MM.1S (cell line): ENCODE measurements at regions not wholly inside any gene's neighbourhood (a gene's known extent, or its start where the extent isn't known, plus 50 kb on each side); places are given as distances from the start of the nearest gene placed in this dataset.

Experiments
- DNase-seq: peaks from one replicate; pipeline ENCODE4 v3.0.0-alpha.2; 2015
- H2AFZ ChIP-seq: fragments of 300-600 bp; sonication (generic); 2 replicates; pipeline ENCODE4 v1.6.0; 2016; ENCODE audit warnings: antibody characterized with exemption, low read length
- H3F3A ChIP-seq: fragments of 300-600 bp; sonication (generic); 2 replicates; pipeline ENCODE4 v1.6.1; 2016; ENCODE audit warnings: mild to moderate bottlenecking, antibody characterized with exemption, low read length, moderate library complexity, mixed read lengths; ENCODE audit not compliant: insufficient read depth
- H3K27ac ChIP-seq: fragments of 300-600 bp; sonication (generic); 2 replicates; pipeline ENCODE4 v1.5.1; 2016; ENCODE audit warnings: mild to moderate bottlenecking, low read length
- H3K27me3 ChIP-seq: fragments of 300-600 bp; sonication (generic); replicated peaks from 2 replicates; pipeline ENCODE4 v1.6.0; 2016; ENCODE audit warnings: low read length; ENCODE audit not compliant: insufficient read depth
- H3K36me3 ChIP-seq: fragments of 300-600 bp; sonication (generic); replicated peaks from 2 replicates; pipeline ENCODE4 v1.6.1; 2016; ENCODE audit warnings: mild to moderate bottlenecking, low read length, mixed read lengths; ENCODE audit not compliant: insufficient read depth
- H3K4me1 ChIP-seq: fragments of 300-600 bp; sonication (generic); 2 replicates; pipeline ENCODE4 v1.6.1; 2016; ENCODE audit warnings: low read length, mixed read lengths
- H3K4me2 ChIP-seq: fragments of 300-600 bp; sonication (generic); 2 replicates; pipeline ENCODE4 v1.6.0; 2016; ENCODE audit warnings: low read depth, low read length
- H3K4me3 ChIP-seq: fragments of 300-600 bp; sonication (generic); 2 replicates; pipeline ENCODE4 v1.5.1; 2016; ENCODE audit warnings: low read length, mixed read lengths
- H3K79me2 ChIP-seq: fragments of 300-600 bp; sonication (generic); 2 replicates; pipeline ENCODE4 v1.6.1; 2016; ENCODE audit warnings: mixed run types, low read length, mixed read lengths
- H3K9ac ChIP-seq: fragments of 300-600 bp; sonication (generic); 2 replicates; pipeline ENCODE4 v1.6.1; 2016; ENCODE audit warnings: low read length, mixed read lengths
- H3K9me2 ChIP-seq: fragments of 300-600 bp; sonication (generic); replicated peaks from 2 replicates; pipeline ENCODE4 v1.6.1; 2016; ENCODE audit warnings: mild to moderate bottlenecking, low read length, mixed read lengths; ENCODE audit not compliant: insufficient read depth
- H3K9me3 ChIP-seq: fragments of 300-600 bp; sonication (generic); replicated peaks from 2 replicates; pipeline ENCODE4 v1.6.1; 2016; ENCODE audit warnings: mild to moderate bottlenecking, low read length, mixed read lengths; ENCODE audit not compliant: insufficient read depth
- H4K20me1 ChIP-seq: fragments of 300-600 bp; sonication (generic); 2 replicates; pipeline ENCODE4 v1.6.1; 2016; ENCODE audit warnings: mild to moderate bottlenecking, low read length, moderate library complexity, mixed read lengths; ENCODE audit not compliant: insufficient read depth
- EZH2 ChIP-seq: fragments of 300-600 bp; sonication (generic); optimal IDR thresholded peaks from 2 replicates; pipeline ENCODE3; 2017; ENCODE audit warnings: low read depth, mild to moderate bottlenecking, antibody characterized with exemption, low read length, mixed read lengths
- EZH2phosphoT487 ChIP-seq: fragments of 300-600 bp; sonication (generic); IDR thresholded peaks from 2 replicates; pipeline ENCODE4 v1.6.1; 2018; ENCODE audit warnings: antibody characterized with exemption, low read length
- TF ChIP-seq, protein P1 (sequence below): fragments of 300-600 bp; sonication (generic); IDR thresholded peaks from 2 replicates; pipeline ENCODE4 v1.5.1; 2016; ENCODE audit warnings: antibody characterized with exemption, low read length, mixed read lengths

DNA sequence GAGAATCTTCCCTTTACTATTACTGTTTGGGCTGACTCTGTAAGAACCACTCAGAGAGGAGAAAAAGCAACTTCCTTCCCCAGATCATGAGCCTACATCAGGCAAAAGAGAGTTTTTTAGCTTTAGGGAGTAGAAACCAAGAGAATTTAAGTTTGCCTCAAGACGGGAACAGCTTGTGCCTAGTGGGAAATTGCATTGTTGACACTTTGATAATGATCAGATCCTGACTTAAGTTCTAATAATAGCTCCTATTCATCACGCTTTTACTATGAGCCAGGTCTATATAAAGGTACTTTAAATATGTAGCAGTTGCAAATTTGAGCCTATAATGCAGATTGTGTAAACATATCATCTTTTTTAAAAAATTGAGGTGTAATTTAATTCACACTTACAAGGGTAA, 298.2 kb downstream of the MAN2A1 start:
- Histone ChIP-seq H3K27me3 (no peaks in the 10 kb centered on the region), H3K79me2 (no peaks in the 10 kb centered on the region), H3K4me3 (no peak overlapping the region), H3F3A (no peaks in the 10 kb centered on the region), H3K36me3 (no peaks in the 10 kb centered on the region), H3K4me1 (no peaks in the 10 kb centered on the region), H3K9ac (no peak overlapping the region), H3K9me2 (no peaks in the 10 kb centered on the region), H3K4me2 (no peak overlapping the region), H4K20me1 (no peaks in the 10 kb centered on the region), H3K27ac (no peak overlapping the region), H2AFZ (no peak overlapping the region), H3K9me3 (no peaks in the 10 kb centered on the region)
- TF ChIP-seq EZH2 (no peak), EZH2phosphoT487 (no peak)
- TF ChIP-seq, protein P1, sequence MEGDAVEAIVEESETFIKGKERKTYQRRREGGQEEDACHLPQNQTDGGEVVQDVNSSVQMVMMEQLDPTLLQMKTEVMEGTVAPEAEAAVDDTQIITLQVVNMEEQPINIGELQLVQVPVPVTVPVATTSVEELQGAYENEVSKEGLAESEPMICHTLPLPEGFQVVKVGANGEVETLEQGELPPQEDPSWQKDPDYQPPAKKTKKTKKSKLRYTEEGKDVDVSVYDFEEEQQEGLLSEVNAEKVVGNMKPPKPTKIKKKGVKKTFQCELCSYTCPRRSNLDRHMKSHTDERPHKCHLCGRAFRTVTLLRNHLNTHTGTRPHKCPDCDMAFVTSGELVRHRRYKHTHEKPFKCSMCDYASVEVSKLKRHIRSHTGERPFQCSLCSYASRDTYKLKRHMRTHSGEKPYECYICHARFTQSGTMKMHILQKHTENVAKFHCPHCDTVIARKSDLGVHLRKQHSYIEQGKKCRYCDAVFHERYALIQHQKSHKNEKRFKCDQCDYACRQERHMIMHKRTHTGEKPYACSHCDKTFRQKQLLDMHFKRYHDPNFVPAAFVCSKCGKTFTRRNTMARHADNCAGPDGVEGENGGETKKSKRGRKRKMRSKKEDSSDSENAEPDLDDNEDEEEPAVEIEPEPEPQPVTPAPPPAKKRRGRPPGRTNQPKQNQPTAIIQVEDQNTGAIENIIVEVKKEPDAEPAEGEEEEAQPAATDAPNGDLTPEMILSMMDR: no peak
- DNase-seq: no peak

DNA sequence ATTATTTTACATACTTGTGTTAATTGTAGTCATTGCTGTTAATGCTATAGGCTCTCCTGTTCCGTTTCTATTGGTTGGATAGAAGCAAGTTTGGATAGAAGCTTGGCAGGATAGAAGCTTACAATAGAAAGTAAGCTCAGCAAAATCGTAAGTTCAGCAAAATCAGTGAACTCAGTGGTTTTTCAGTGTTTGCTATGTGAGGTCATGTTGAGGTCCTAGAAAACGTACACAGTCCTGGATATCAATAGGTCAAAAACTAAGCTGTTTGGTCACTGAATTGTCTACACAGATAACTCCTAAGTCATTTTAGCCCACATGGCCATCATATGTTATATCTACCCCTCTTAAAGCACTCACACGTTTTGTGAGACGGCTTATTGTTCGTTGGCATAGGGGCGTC, 299.4 kb downstream of the MAN2A1 start:
- no peaks in the 10 kb centered on the region for H3K4me1 ChIP-seq
- H3F3A ChIP-seq: no peaks in the 10 kb centered on the region
- no peaks in the 10 kb centered on the region for H3K9me3 ChIP-seq
- H3K9ac ChIP-seq: no peak overlapping the region
- H3K79me2 ChIP-seq: no peaks in the 10 kb centered on the region
- no peaks in the 10 kb centered on the region for H3K9me2 ChIP-seq
- no peaks in the 10 kb centered on the region for H3K27me3 ChIP-seq
- DNase-seq: no peak
- H3K4me2 ChIP-seq: no peak overlapping the region
- H3K36me3 ChIP-seq: no peaks in the 10 kb centered on the region
- TF ChIP-seq, protein P1: no peak
- no peak for TF ChIP-seq EZH2phosphoT487
- no peak for TF ChIP-seq EZH2
- H2AFZ ChIP-seq: no peak overlapping the region
- no peak overlapping the region for H3K4me3 ChIP-seq
- no peaks in the 10 kb centered on the region for H4K20me1 ChIP-seq
- H3K27ac ChIP-seq: no peak overlapping the region

DNA sequence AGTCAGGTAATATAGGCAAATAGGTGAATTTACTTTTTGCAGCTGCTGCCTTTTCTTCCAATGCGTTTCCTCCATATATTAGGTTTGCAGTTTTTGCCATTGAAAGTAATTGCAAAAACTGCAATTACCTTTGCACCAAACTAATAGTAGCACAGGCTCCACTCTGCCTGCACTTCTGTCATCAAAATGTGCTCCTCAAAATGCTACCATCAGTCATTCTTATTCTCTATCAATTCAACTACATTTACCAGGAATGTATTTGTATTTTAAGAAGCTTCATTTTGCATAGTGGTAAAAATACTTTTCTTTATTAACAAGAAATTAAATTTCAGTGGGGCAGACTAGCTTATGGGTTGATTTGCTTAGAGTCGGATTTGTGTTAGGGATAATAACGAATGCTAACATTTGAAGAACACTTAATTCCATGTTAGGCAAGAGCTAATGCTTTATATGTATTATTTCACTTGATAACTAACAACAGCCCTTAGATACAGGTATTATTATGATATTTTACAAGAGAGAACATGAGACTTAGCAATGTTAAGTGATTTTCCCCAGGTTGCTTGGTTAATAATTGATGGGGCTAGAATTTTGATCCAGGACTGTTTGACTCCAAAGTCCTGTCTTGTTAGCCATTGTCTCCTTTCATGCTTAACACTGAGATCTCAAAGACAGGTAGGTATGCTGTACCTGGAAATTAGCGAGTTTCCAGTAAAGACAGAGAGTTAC, 300.4 kb downstream of the MAN2A1 start:
- DNase-seq: no peak
- H4K20me1 ChIP-seq: no peaks in the 10 kb centered on the region
- H3K4me3 ChIP-seq: no peak overlapping the region
- no peak overlapping the region for H3K9ac ChIP-seq
- TF ChIP-seq EZH2 (no peak), EZH2phosphoT487 (no peak)
- TF ChIP-seq, protein P1: no peak
- no peaks in the 10 kb centered on the region for H3K4me1 ChIP-seq
- no peaks in the 10 kb centered on the region for H3F3A ChIP-seq
- H3K4me2 ChIP-seq: no peak overlapping the region
- no peaks in the 10 kb centered on the region for H3K27me3 ChIP-seq
- no peak overlapping the region for H3K27ac ChIP-seq
- no peaks in the 10 kb centered on the region for H3K36me3 ChIP-seq
- H2AFZ ChIP-seq: no peak overlapping the region
- H3K9me3 ChIP-seq: no peaks in the 10 kb centered on the region
- no peaks in the 10 kb centered on the region for H3K9me2 ChIP-seq
- H3K79me2 ChIP-seq: no peaks in the 10 kb centered on the region
